ENCODE measurements at regions not wholly inside any gene's neighbourhood (a gene's known extent, or its start where the extent isn't known, plus 50 kb on each side); places are given as distances from the start of the nearest gene placed in this dataset.

DNA sequence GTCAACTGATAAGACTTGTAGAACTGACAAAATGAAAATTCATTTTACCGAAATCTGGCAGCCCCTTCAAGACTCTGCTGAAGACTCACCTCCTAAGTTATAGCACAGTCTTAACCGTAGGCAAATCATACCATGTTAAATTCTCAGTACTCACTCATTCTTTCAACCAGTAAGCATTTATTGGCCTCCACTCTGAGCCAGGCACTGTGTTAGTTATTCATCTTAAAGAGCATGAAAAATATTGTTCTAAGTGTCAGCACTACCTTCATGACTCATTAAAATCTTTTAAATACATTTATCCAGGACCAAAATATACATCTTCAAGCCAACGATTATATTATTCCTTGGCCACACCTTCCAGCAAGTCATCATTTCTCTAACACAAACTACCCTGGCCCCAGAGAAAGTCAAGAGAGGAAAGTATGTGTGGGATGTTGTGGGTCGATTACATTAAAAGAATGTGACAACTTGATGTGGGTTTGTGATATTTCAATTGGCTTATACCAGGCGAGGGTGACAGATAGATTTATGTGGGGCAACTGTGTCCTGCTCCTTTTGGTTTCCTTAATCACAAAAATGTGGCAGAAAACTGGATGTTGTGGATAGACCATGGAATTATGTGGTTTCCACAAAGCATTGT is 55.0 kb downstream of the TMEM30B start:
- DNase-seq (ENCODE audit: low spot score), result no peak

DNA sequence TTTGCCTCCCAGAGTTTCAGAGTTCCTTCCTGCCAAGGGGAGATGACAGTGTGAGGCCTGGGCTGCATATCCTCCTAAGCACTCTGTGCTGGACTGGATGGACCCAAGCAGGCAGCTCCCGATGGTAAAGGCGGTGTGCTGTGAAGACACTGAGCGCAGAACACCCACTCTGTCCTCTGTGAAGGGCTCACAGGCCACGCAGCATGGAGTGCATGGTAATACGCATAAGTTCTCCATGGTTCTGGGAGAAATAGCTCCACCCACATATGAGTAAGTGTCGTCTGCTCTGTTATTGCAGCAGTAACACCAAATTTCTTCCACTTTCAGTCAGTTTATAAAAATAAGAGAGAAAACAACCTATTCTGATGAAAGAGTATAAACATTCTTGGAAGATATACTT is 55.8 kb downstream of the TMEM30B start:
- no peak for DNase-seq (ENCODE audit: low spot score)

DNA sequence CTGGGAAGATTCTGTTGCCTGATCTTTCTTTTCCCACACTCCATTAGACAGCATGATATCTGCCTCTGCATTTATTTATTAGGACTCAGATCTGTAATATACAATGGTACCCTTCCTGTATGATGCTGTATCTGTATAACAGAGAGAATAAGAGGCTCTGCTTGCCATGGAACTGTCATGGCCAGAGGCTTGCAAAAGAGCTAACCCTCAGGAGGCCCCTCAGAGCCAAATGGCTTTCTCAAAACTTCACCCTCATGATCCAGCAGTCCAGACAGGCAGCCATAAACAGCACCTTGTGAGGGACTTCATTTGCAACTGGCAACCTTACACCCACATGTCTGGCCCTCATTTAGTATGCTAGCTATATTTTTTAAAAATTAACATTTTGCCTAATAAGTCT is 57.6 kb downstream of the TMEM30B start:
- DNase-seq (ENCODE audit: low spot score), result no peak

- no peak for DNase-seq (ENCODE audit: low spot score)
Measured at GRCh38 chr14:61222388-61222787, 58.8 kb downstream of the TMEM30B start.

DNA sequence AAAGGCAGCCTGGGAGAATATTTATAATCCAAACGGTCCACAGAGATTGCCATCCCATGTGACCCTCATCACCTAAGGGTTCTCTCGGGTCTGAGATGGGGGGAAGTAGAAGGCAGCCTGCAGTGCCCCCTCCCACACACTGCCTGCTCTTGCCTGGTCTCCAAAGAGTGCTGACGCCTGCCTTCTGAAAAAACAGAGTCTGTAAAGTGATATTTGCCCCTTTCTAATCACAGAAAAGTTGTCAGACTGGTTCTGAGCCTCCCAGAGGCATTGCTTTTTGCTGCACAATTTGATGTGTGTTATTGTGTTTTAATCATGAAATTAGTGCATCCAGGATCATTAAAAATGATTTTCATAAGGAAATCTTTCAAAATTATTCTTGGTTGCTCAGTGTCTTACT is 59.2 kb downstream of the TMEM30B start:
- no peak for DNase-seq (ENCODE audit: low spot score)

- no peak for DNase-seq (ENCODE audit: low spot score)
Measured at GRCh38 chr14:61219673-61220072, 61.5 kb downstream of the TMEM30B start.

DNA sequence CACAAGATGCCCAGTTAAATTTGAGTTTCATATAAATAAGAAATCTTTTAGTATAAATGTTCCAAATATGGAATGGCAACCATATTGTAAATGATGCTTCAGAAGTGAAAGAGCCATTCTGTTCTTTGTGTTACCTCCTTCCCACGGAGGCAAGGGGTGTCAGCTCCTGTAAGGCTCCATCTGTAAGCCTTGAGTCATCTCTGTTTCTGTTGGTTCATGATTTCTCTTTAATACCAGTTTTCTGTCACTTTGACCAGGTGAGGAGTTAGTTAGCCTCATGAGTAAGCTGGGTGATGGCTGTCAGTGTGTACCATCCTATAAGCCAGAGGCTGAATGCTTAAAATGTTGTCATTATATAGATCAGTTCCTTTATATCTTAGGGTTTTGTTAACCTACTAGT is 61.9 kb downstream of the TMEM30B start:
- DNase-seq (ENCODE audit: low spot score), result no peak

DNA sequence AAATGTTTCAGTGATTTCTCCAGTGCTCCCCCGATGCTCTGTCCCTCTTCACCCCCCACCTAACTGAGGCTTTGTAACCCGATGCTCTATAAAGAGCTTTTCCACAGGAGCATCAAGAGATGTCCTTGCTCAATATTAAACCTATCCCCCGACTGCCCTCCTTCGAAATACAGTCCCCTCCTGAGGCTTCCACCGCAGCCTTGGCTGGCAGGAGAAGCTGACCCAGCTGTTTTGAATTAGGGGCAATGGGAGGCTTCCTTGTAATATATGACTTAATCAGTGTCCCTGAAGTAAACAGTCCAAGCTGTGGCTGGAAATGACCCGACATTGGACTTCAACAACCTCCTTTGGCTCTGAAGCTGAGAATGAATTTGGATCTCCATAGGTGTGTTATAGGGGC is 62.4 kb downstream of the TMEM30B start:
- no peak for DNase-seq (ENCODE audit: low spot score)

DNA sequence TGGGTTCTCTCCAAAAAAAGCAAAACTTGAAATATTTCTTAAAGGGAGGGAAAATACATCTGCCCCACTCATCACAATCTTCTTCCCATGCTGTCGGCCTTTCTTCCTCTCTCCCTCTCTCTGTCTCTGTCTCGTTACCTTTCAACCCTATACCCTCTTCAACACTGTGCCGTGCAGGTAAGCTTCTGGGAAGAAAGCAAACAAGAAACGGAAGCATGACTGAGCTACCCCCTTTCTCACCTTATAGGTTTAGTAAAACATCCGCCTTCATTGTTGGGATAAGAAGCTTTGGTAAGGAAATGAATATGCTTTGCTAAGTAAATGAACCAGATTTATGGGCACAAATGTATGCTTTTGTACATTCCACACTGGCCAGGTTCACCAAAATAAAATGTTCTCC is 63.0 kb downstream of the TMEM30B start:
- no peak for DNase-seq (ENCODE audit: low spot score)

- DNase-seq (ENCODE audit: low spot score), result no peak
Measured at GRCh38 chr14:61217516-61217915, 63.6 kb downstream of the TMEM30B start.

DNA sequence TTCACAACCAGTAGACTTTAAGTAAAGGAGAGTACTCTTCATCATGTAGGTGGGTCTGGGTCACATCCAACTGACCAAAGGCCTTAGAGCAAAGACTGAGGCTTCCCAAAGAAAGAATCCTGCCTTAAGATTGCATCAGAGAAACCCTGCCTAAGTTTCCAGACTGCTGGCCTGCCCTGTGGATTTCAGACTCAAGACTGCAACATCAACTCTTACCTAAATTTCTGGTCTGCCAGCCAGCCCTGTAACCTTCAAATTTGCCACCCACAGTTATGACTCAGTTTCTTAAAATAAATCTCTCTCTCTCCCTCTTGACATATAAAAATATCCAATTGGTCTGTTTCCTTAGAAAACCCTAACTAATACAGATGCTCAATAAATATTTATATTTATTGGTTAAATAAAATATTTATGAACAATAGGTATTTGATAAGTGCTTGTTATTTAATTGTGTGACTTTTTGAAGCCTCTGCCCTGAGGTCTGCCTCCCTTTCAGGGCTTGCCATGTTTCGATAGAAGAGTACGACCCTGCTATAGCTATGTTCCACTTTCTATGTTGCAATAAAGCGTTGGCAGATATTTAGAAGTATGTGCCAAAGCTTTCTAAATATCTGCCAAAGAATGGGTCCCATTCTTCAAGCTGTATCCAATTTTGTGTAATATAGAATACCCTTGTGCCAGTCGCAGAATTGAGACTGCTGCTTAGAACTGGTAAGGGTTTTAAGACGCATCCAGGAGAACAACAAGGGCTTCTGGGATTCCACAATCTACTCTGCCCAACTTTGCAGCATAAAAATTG is 65.7 kb downstream of the TMEM30B start:
- no peak for DNase-seq (ENCODE audit: low spot score)

DNA sequence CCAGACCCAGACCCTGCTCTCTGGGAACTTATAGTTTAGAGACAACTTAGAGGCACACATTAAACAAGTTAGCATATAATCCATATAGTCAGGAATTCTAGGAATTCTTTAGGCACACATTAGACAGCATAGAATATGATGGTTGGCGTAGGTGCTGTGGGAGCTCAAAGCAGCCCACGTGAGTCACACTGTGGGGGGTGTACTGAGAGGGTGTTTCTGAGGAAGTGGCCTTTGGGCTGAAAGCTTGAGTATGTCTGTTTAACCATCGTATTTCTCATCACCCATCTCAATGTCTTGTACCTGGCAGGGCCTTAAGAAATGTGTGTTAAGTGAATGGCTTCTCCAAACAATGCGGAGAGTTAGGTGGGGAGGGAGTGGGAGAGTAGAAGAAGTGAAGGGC is 67.2 kb downstream of the TMEM30B start:
- no peak for DNase-seq (ENCODE audit: low spot score)

GRCh38 chr14:61213191-61213621 is 67.9 kb downstream of the TMEM30B start:
- DNase-seq (ENCODE audit: low spot score), result no peak

- no peak for DNase-seq (ENCODE audit: low spot score)
Measured at GRCh38 chr14:61212546-61212945, 68.6 kb downstream of the TMEM30B start.

DNA sequence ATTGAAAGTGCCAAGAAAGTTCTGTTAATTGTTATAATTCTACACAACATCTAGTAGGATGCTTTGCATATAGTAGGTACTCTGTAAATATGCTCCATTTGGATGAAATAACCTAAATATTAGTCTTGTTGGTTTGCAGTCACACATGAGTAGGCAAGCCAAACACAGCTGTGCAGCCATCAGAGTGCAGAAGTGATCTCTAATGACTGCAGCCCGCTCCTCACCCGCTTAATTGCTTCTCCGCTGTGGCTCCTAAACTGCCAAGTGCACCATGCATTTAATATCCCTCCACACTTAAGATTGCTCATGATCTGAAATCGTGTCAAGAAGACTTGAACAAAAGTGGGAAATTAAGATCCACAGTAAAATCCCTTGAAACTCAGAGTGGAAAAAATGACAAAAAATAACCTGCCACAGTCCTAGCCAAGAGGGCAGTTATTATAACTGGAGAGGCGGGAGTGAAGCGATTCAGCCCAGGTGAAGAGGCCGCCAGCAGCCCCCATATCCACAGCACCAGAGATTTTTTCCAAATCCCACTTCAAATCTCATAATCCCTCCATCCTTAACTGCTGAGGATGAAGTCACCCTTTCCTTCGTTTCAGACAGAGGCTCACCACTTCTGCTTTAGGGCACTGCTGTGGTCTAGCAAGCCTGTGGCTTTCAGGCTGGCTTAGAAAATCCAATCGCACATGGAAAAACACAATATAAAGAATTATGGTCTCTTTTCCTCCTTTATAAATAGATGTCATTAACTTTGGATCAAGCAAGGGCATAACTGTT is 69.5 kb downstream of the TMEM30B start:
- DNase-seq (ENCODE audit: low spot score), result no peak

GRCh38 chr14:61203081-61203753 is 77.9 kb downstream of the TMEM30B start:
- no peak for DNase-seq (ENCODE audit: low spot score)

DNA sequence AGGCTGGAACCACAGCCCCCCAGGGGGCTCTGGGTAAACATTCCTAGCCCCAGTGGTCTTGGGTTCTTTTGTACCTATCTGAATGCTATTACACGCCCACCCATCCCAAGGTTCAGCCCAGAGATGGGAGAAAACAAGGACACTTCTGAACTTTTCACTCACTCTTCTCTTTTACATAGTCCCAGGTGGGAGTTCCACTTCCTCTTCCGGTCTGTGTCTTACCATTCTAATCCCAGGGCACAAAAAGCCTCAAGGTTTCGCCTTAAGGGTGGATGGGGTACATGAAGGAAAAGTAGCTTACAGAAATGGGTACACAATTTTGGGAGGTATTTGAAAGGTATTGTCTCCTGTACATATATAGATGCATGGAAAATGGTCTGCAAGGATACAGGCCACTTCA is 79.0 kb downstream of the TMEM30B start:
- DNase-seq (ENCODE audit: low spot score), result no peak

DNA sequence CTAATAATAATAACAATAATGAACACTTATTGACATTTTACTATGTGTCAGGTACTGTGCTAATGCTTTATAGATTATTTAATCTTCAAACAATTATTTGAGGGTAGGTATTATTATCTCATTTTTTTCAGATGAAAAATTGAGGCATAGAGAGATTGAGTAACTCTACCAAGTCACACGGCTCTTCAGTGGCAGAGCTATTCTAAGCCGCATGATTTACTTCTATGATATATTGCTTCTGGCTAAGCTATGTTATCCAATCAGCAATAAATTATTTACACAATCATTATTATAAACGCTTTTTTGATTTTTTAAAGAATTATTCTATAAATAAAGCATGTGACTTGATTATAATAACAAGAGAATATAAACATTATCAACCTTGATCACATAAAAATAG is 80.0 kb downstream of the TMEM30B start:
- DNase-seq (ENCODE audit: low spot score), result no peak

- DNase-seq (ENCODE audit: low spot score), result no peak
Measured at GRCh38 chr14:61197416-61197815, 83.7 kb downstream of the TMEM30B start.

DNA sequence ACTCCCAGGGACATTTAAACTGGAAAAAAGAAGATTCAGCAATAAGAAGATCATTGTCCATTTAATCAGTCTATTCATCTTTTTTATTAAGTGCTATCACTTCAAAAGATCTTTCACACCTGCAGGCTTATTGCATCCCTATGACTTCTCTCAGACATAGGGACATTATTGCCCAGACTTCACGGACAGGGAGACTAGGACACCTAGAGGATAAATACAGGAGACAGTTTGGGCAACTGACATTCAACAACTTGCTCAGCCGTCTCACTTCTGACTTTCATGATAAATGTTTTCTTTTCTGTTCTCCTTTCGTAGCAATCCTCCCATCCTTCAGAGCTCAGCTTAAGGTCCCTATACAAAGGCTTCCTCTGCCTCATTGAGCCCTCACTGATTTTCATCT is 84.3 kb downstream of the TMEM30B start:
- no peak for DNase-seq (ENCODE audit: low spot score)

DNA sequence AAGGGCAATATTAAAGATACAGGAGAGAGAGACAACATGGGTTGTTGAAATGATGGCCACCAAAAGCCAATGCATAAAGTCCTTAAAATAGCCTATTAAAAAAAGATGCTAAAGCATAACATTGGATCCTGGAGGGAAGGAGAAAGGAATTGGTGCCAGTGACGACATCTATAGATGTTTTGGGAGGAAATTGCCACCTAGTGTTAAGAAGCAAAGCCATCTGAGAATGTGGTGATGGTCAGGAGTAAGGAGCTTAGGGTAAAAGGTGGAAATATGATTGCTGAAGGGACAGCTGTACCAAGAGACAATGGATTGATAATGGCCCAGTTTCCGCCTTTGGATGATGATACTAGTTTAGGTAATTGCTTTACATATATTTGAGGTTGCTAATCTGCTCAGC is 85.1 kb downstream of the TMEM30B start:
- no peak for DNase-seq (ENCODE audit: low spot score)

DNA sequence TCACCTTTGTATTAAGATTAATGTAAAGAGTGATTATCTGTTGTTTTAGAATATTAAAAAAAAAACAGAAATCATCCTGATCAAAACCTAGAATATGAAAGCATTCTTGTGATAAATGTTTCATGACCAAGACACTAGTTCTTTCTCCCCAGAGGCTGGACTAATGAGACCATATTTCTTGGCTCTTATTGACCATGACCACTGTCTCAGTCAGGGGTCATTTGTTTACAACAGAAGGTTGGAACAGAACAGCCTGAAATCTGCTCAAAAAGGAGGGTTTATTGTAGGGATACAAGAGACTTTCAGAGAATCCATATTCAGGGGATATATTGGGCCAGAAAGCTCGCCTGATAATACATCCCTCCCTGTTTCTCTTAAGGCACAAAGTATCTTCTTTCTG is 87.7 kb downstream of the TMEM30B start:
- DNase-seq (ENCODE audit: low spot score), result no peak

DNA sequence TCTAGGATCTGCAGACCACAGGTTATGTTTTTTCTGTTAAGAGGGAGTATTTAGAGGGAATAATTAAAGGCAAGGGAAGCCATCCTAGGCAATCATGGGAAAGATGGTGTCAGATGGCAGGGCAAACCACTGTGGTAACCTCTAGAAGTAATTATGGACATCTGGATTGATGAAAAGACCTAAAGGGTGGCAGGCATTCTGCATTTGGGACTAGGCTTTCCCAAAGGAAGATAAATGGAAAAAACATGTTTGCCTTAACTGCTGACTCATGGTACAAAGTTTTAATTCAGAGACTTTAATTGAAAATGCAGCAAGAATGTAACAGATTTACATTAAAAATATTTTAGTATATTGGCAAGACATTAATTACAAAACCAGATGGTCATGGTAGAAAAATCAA is 88.1 kb downstream of the TMEM30B start:
- no peak for DNase-seq (ENCODE audit: low spot score)
